UCSD-AML1 (cell line): ENCODE measurements at regions not wholly inside any gene's neighbourhood (a gene's known extent, or its start where the extent isn't known, plus 50 kb on each side); places are given as distances from the start of the nearest gene placed in this dataset.

Source experiments
- DNase-seq: peaks from one replicate; lab custom pipeline; 2025; ENCODE audit not compliant: unreplicated experiment; lab: John Stamatoyannopoulos, UW

DNA sequence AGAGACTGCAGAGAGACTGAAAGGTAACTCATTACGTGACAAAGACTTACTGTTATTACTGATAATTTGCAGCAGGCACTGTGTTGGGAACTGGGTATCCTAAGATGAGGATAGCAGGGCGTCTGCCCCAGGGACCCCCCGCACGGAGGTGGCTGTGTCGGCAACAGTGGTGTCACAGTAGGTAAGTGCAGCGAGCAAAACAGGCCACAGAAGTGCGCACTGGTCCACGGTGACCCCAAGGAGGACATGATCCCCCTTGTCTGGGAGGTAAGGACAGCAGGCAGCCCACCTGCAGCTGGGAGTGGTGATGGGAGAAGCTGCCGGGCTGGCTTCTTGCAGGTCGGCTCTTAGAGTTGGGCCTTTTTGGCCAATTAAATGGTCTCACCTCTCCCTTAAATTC is 82.9 kb downstream of the FAM43A start:
- no peak for DNase-seq

DNA sequence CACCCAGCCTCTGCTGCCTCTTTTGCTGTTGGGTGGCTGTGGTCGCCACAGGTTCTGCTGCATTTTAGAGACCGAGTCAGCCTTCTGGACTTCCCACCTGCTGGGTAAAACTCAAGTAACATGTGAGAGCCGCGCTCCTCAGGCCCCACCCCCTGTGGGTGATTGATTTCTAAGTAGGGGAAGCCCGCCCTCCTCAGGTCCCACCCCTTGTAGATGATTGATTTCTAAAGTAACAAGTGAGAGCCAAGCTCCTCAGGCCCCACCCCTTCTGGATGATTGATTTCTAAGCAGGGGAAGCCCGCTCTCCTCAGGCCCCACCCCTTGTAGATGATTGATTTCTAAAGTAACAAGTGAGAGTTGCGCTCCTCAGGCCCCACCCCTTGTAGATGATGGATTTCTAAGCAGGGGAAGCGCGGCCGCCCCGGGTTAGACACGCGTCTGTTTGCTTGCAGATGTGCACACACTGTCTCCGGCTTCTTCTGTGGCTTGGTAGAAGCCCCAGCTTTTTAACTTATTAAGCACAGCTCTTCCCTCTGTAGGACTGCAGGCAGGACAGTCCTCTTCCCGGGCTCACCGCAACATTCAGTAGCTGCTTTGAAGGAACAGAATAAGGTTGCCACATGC is 83.4 kb downstream of the FAM43A start:
- peak; percentile 87 for DNase-seq

DNA sequence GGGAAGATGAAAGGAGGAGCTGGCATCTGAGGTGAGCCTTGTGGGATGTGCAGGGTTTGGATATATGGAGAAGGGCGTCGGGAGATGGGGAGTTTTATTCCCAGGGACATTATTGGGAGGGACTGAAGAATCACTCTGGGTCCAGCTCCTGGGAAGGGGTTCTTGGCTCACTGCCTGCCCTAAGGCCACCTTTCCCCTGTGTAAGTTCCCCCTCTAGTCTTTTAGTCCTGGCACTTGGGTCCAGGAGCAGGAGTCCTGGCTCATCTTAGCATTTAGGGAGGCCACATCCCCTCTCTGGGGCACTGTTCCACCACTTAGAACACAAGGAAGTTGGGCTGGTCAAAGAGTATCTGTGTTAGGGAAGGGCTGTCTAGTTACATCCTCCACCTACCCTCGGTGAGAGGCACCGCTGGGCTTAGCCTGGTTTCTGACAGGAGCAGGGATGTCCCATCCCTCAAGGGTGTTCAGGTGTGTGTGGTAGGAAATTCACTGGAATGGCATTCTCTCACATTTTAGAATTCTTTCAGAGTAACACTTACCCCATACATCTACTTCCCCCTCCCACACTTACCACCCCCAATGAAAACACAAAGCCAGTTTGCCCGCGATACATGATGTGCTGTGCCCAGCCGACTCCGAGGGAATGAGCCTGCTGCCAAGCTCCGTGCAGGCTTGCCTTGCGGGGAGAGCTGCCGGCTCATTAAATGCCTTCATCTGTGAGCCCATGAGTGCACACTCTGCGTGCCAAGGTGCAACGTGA is 86.7 kb downstream of the FAM43A start:
- no peak for DNase-seq

DNA sequence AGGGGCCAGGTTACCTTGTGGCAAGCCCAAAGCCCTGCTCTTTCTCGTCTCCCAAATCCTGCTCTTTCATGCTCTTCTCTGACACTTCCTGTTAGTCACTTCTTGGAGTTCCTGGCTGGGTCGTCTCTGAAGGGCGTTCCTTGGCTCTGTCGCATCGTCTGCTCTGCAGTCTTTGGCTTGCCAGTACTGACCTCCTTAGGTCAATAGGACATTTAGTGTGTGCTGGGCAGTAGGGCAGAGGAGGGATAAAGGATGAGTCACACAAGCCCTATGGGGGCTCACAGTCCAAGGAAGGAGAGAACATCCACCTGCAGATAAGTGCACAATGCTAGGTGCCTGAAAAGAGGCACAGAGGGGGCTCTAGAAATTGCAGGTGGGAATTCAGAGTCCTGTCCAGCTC is 87.5 kb downstream of the FAM43A start:
- DNase-seq, result no peak

DNA sequence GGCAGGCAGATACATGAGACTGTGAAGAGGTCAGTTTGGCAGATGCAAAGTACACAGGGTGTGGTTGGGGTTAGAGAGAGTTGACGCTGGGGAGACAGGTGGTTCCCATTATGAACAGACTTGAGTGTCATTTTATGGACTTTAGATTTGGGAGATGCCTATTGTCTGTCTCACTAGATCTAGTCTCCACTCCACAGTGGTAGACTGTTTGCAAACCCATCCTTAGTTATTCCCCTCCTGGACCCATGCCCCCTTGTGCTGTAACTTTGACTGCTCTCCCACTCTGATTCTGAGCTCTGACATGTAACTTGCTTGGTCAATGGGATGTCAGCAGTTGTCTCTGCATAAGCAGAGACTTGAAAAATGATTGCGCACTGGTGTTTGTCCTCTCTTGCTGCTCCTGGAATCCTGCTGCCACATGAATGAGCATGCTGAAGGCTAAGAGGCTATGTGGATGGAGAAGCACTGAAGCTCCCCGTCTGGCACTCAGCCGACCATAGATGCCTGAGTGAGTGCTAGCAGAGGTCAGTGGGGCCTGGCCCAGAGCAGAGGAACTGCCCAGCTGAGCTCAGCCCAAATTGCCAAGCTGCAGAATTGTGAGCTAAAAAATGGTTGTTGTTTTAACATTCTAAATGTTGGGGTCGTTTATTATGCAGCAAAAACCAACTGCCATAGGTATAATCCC is 88.2 kb downstream of the FAM43A start:
- no peak for DNase-seq

DNA sequence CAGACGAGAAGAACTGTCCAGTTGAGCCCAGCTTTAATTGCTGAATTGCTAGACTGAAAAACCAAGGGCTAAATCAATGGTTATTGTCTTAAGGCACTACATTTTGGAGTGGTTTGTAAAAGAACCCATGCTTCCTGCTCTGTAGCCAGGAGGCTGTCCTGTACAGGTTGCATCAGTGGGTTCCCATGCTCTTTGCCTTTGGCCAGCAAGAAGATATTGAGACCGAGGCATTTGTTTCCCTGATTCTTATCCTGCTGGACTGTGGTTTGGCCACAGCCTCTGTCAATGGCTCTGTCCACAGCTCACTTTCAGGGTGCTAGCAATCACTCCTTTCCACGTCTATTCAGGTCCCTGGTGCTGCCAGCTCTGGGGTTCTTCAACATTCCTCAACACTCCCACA is 89.6 kb downstream of the FAM43A start:
- no peak for DNase-seq

DNA sequence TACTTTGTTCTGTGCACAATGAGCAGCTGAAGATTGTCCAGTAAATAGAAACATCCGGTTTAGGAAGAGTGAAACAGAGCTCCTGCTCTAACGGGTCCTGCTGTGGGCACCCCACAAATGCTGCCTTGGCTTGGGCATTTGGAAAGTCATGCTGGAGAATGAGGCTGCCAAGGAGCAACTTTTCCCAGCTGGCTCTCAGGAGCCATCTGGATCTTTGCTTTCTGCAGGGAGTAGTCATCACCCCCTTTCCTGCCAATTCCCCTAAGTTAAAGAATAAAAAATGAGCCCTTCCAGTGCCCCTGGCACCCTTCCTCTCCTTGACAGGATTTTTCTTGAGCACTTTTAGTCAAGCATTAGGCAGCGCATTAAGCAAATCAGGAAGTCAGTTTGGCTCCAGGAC is 90.0 kb downstream of the FAM43A start:
- DNase-seq, result no peak

DNA sequence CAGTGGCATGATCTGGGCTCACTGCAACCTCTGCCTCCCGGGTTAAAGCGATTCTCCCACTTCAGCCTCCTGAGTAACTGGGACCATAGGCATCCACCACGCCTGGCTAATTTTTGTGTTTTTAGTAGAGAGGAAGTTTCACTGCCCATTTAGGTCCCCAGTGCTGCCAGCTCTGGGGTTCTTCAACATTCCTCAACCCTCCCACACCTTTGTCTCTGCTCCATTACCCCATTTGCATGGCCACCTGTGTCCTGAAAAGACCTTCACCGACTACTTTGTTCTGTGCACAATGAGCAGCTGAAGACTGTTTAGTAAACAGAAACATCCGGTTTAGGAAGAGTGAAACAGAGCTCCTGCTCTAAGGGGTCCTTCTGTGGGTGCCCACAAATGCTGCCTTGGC is 92.0 kb downstream of the FAM43A start:
- no peak for DNase-seq

DNA sequence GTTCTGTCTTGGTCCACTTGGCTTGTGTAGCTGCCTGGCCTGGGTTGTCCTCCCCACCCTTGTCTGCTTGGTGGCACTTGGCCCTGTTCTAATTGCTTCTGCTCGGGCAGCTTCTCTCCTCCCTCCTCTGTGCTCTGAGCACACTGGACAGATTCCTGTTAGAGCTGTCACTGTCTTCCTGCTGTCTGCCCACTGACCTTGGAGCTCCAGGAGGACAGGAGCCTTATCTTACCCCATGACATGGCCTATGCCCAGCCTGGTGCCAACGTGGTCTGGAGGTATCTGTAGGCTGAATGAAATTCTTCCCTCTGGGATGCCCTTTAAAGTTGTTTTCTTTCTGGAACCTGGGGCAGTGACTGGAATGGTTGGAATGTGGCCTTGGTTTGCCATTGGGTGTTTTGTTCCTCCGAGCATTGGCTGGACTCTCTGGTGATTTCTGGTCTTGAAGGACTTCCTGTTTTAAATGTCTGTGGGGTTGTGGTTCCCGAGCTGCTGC is 94.1 kb downstream of the FAM43A start:
- no peak for DNase-seq

DNA sequence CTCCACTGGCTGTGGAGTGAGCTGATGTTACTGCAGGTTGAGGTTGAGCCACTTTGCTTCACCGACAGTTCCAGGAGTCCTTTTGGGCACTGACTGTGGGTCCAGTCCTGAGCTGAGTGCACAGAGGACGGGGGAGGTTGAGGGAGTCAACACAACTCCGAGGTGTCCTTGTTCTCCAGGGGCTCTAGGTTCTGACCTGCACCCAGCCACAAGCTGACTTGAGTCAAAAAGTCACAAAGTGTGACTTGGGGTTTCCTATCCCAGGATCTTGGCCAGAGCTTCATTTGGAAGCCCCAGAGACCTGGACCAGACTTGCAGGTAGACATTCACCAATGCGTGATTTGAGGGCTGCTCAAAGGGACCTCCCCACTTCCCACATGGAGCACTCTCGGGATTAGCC is 95.0 kb downstream of the FAM43A start:
- DNase-seq, result no peak

DNA sequence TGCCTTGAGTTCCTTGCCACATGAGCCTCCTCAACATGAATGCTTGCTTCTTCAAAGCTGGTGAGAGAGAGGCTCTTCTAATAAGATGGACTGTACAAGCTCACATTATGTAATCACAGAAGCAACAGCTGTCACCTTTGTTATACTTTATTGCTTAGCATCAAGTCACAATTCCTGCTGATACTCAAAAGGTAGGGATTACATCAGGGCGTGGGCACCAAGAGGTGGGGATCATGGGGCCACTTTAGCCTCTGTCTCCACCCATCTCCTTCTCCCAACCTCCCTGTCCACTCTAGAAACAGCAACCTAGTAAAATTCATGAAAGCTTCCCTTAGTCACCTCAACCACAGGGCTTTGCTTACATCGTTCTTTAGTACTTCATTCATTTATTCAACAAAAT is 95.9 kb downstream of the FAM43A start:
- no peak for DNase-seq

DNA sequence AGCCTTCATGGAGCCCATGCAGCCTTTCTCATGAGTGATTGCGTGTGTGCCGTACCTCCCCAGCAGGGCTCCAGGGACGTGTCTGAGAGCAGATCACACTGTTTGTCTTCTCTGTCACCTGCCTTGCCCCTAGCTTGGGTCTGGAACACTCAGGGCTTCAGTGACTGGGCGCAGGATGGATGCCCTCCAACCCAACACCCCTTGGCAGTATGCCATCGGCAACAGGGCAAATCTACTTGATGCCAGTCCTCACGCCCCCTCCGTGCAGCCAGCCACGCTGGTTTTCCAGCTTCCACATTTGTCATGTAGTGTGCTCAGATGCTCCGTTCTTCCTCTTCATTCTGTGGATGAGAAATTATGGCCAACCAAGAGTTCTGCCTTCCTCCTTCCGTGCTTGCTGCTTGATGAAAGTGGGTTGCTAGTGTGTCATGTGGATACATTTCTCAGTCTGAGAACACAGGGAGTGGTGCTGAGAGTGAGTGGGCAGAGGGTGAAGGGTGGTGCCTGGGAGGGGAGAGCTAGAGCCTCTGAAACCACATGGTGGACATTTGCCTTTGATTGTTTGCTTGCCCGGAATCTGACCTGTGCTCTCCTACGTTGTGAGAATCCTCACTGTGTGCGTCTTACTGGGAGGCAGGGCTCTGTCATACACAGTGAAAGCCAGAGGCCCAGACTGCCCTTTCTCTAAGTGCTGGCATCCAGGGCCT is 97.2 kb downstream of the FAM43A start:
- no peak for DNase-seq

DNA sequence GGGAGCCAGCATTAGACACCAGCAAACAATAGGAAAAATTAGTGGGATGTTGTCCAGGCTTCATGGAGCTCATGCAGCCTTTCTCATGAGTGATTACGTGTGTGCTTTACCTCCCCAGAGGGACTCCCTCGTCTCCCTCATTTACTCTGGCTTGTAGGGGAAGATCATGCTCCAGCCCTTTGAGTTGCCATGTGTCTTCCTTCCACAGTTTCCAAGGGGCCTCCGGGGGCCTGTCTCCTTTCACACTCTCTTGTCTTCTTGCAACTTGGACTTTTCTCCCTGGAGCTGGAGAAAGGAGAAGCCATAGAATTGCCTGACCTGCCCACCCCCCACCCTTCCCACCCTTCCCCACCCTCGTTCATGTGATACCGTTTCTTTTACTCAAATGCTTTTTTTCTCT is 98.7 kb downstream of the FAM43A start:
- DNase-seq, result no peak

DNA sequence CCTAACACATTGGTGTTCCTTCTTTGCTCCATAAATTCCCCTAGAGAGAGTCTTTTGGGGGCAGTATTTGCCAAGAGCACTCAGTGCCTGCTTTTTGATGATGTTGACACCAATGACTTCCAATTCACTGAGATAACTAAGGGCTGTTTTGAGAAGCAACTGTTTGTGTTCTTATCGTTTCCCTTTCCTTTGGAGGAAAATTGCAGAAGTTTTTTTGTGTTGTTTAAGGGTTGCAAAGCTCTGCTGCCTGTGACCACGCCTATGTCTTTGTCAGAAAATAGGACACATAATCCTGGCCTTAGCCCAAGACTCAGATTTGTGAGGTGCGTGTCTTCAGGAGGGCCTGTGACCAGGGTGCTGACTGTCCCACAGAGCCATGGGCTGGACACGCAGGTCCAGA is 99.6 kb downstream of the FAM43A start:
- no peak for DNase-seq

DNA sequence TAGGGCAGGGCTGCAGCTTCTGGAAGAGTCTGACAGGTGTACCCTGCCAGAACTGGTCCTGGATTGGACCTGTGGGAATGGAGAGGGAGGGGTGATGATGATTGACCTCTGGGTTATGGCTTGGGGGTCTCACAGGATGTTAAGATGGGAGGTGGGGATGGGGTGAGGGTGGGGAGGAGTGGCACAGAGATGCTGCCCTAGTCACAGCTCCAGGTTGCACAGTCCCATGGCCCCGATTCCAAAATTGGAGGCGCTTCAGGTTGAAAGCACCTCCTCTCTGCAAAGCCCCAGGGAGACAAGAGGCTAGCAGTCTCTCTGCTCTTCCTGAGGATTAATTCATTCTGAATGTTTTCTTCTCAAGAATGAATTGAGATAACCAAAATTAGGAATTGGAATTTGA is 101.4 kb downstream of the FAM43A start:
- no peak for DNase-seq

DNA sequence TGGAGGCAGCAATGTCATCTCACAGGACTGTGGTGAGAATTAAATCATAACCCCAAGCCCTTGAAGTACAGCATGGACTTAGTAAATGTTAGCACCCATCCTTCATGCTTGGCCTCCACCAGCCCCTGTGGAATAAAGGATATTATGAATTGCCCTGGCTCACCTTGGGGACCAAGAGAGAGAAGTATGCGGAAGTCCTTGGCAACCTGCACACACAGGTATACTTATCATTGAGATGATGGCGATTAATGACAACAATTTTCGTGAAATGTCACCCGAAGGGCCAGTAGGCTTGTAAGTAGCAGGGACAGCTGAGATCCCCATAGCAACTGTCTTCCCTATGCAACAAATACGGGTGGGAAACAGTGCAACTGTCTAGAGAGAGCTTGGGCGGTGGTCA is 102.0 kb downstream of the FAM43A start:
- no peak for DNase-seq

DNA sequence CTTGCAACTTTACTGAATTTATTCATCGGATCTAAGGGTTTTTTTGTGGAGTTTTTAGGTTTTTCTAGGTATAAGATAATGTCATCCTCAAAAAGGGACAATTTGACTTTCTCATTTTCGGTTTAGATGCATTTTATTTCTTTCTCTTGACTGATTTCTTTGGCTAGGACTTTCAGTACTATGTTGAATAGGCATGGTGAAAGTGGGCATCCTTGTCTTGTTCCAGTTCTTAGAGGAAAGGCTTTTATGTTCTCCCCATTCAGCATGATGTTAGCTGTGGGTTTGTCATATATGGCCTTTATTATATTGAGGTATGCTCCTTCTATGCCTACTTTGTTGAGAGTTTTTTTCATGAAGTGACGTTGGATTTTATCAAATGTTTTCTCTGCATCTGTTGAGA is 106.7 kb downstream of the FAM43A start:
- DNase-seq, result no peak

DNA sequence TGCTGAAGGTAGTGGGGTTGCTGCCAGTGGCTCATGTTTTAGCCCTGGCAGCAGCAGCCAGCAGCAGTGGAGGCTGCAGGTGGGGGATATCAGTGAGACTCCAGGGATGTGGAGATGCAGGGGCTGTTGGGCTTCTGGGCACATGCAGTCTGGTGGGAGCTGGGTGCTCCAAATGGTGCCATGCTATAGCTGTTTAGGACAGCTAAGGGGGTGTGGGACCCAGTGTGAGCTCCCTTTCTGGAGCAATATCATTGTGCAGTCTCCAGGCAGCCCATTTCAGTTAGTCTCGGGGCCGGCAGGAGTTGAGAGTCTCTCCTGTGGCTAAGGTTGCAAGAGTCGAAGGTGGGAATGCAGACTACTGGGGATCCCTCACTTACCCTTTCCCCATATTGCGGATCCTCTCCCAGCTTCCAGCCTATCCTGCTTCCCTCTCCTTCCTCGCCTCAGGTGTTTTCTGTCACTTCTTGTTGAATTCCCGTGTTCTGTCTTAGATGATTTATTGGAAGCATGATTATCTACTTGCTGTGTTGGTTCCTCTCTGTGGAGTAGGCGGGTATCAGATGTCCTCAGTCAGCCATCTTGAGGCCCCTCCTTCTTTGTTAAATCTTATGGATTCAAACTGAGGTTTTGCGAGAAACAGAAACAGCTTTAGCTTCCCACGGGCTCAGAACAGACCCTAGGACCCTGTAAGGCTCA is 112.0 kb downstream of the FAM43A start:
- no peak for DNase-seq

DNA sequence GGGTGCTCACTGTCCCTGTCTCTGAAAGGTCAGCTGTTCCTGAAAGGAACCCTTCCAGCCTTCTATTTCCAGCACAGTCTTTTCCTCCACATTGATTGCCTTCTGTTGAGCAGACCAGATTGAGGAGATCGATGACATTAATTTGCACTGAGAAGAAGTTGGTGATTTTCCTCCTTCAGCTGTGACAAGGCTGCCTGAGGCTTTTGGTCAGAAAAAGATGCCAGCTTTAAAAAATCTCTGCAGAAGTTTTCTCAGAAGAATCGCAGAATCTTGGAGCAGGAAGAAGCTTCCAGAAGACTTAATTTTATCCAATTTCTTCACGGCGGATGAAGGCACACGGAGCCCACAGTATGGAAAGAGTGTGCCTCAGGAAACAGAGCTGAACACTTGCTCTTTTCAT is 112.8 kb downstream of the FAM43A start:
- no peak for DNase-seq

DNA sequence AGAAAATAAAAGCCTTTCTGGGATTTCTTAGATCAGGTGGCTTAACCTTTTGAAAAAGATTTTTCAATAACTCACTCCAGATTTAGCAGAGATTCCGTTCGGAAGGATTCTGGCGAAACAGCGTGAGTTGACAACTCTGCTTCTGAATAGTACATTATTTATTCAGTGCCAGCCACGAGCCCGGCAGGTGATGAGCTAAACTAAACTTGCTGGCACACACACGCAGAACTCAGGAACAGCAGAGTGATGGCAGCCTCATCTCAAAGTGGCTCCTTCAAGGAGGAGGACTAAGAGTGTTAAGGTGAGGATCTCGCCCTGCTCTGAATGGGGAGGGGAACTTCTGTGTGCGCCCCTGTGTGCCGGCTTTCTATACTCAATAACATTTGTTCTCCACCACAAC is 114.3 kb downstream of the FAM43A start:
- DNase-seq, result no peak
